H1 (cell line): ENCODE measurements at regions not wholly inside any gene's neighbourhood (a gene's known extent, or its start where the extent isn't known, plus 50 kb on each side); places are given as distances from the start of the nearest gene placed in this dataset.

ENCODE experiments used
- CTCF ChIA-PET: fragments of 300-600 bp; sonication (Branson Sonifier 250); formaldehyde crosslinking; loops from one replicate; lab custom pipeline; 2021; ENCODE audit not compliant: partially characterized antibody; lab: Charles Lee
- POLR2A ChIA-PET: fragments of 300-600 bp; sonication (Branson Sonifier 250); formaldehyde crosslinking; loops from one replicate; lab custom pipeline; 2021; ENCODE audit warnings: inconsistent platforms; ENCODE audit not compliant: partially characterized antibody; lab: Charles Lee
- DNase-seq, 2 experiments: peaks; one replicate each; pipeline versions ENCODE4 v3.0.0 to v3.0.0-alpha.2; 2010 to 2022; ENCODE audit warnings: low spot score in 2 of 2, low read depth in 1 of 2, mixed read lengths in 1 of 2
- FAIRE-seq: peaks from 2 replicates; lab custom pipeline; 2011; peaks lifted over from hg19 to GRCh38; lab: Jason Lieb, UNC
- H2AFZ ChIP-seq: 2 replicates; pipeline ENCODE4 v1.8.1; 2012; ENCODE audit warnings: low read length, inconsistent platforms
- H2AK5ac ChIP-seq: 2 replicates; pipeline ENCODE4 v1.6.1; 2013; ENCODE audit warnings: low read depth, low read length
- H2BK120ac ChIP-seq: replicated peaks from 2 replicates; pipeline ENCODE3; 2013; ENCODE audit warnings: low read depth, low read length, inconsistent platforms
- H2BK12ac ChIP-seq: 2 replicates; pipeline ENCODE4 v1.6.1; 2013; ENCODE audit warnings: low read depth, low read length
- H2BK15ac ChIP-seq: 2 replicates; pipeline ENCODE4 v1.6.1; 2013; ENCODE audit warnings: low read length
- H2BK20ac ChIP-seq: 2 replicates; pipeline ENCODE4 v1.6.1; 2013; ENCODE audit warnings: low read length
- H2BK5ac ChIP-seq: 2 replicates; pipeline ENCODE4 v1.6.1; 2013; ENCODE audit warnings: low read depth, low read length
- H3K14ac ChIP-seq: 2 replicates; pipeline ENCODE4 v1.6.1; 2013; ENCODE audit warnings: inconsistent platforms; ENCODE audit not compliant: insufficient read length
- H3K18ac ChIP-seq: 2 replicates; pipeline ENCODE4 v1.6.1; 2013; ENCODE audit warnings: low read length; ENCODE audit errors: extremely low read depth
- H3K23ac ChIP-seq: 2 replicates; pipeline ENCODE4 v1.6.1; 2013; ENCODE audit warnings: inconsistent platforms; ENCODE audit not compliant: insufficient read length
- H3K23me2 ChIP-seq: 2 replicates; pipeline ENCODE4 v1.6.1; 2013; ENCODE audit warnings: low read depth, low read length
- H3K27ac ChIP-seq: 2 replicates; pipeline ENCODE4 v1.6.1; 2011; ENCODE audit warnings: low read depth, low read length, inconsistent platforms
- H3K27me3 ChIP-seq, 4 experiments: replicated peaks in 1 of 4; 1 replicate in 1 of 4; 2 replicates in 3 of 4; pipeline versions ENCODE4 v1.6.1 to v1.8.1; 2011 to 2013; ENCODE audit warnings: low read length in 3 of 4, mild to moderate bottlenecking in 3 of 4, inconsistent platforms in 2 of 4, mixed read lengths in 2 of 4, moderate library complexity in 1 of 4; ENCODE audit not compliant: control insufficient read depth in 3 of 4, insufficient read depth in 3 of 4; ENCODE audit errors: extremely low read depth in 1 of 4
- H3K36me3 ChIP-seq, 4 experiments: 2 replicates each; pipeline versions ENCODE4 v1.6.1 to v1.8.1; 2011 to 2013; ENCODE audit warnings: mild to moderate bottlenecking in 4 of 4, low read length in 3 of 4, moderate library complexity in 2 of 4, control low read depth in 1 of 4, inconsistent platforms in 1 of 4; ENCODE audit not compliant: insufficient read depth in 4 of 4, control insufficient read depth in 2 of 4
- H3K4ac ChIP-seq: replicated peaks from 2 replicates; pipeline ENCODE3; 2013; ENCODE audit warnings: low read length, low read depth, mixed read lengths, inconsistent platforms; ENCODE audit not compliant: insufficient read length
- H3K4me1 ChIP-seq, 4 experiments: replicated peaks in 1 of 4; 1 replicate in 1 of 4; 2 replicates in 3 of 4; pipeline versions ENCODE4 v1.6.1 to v1.8.1; 2011 to 2013; ENCODE audit warnings: low read length in 3 of 4, inconsistent platforms in 2 of 4, mixed read lengths in 1 of 4; ENCODE audit not compliant: insufficient read depth in 4 of 4, control insufficient read depth in 3 of 4
- H3K4me2 ChIP-seq, 2 experiments: 2 replicates each; pipeline versions ENCODE4 v1.6.1 to v1.8.1; 2011 to 2013; ENCODE audit warnings: low read depth in 2 of 2, low read length in 2 of 2, control low read depth in 1 of 2, inconsistent platforms in 1 of 2, mild to moderate bottlenecking in 1 of 2; ENCODE audit not compliant: insufficient read depth in 1 of 2
- H3K4me3 ChIP-seq, 4 experiments: fragments of 200-600, 300-600 bp in 1 of 4; sonication (generic), shearing (Covaris generic), sonication (Bioruptor Twin) in 1 of 4; 2 replicates each; pipeline versions ENCODE4 v1.5.1 to v1.8.1; 2011 to 2016; ENCODE audit warnings: low read length in 4 of 4, low read depth in 3 of 4, control low read depth in 2 of 4, inconsistent platforms in 2 of 4, mild to moderate bottlenecking in 2 of 4, mixed read lengths in 1 of 4, moderate library complexity in 1 of 4; ENCODE audit not compliant: insufficient read depth in 2 of 4; ENCODE audit errors: extremely low read depth in 1 of 4
- H3K56ac ChIP-seq: replicated peaks from 2 replicates; pipeline ENCODE3; 2013; ENCODE audit warnings: low read depth, mild to moderate bottlenecking, mixed read lengths, low read length, inconsistent platforms; ENCODE audit not compliant: insufficient read length
- H3K79me1 ChIP-seq: 2 replicates; pipeline ENCODE4 v1.6.1; 2013; ENCODE audit warnings: low read depth, low read length, control low read depth
- H3K79me2 ChIP-seq, 2 experiments: 2 replicates each; pipeline versions ENCODE4 v1.6.1 to v1.8.1; 2012 to 2013; ENCODE audit warnings: low read length in 2 of 2, mild to moderate bottlenecking in 2 of 2, inconsistent platforms in 1 of 2; ENCODE audit not compliant: insufficient read depth in 2 of 2, control insufficient read depth in 1 of 2
- H3K9ac ChIP-seq, 4 experiments: replicated peaks in 1 of 4; 1 replicate in 1 of 4; 2 replicates in 3 of 4; pipeline versions ENCODE4 v1.6.1 to v1.8.1; 2011 to 2013; ENCODE audit warnings: low read depth in 3 of 4, low read length in 3 of 4, control low read depth in 2 of 4, mild to moderate bottlenecking in 2 of 4, moderate library complexity in 2 of 4, inconsistent platforms in 1 of 4; ENCODE audit errors: extremely low read depth in 1 of 4
- H3K9me3 ChIP-seq, 2 experiments: 2 replicates each; pipeline versions ENCODE4 v1.6.1 to v1.8.1; 2012 to 2013; ENCODE audit warnings: mild to moderate bottlenecking in 2 of 2, moderate library complexity in 2 of 2, control low read depth in 1 of 2, inconsistent platforms in 1 of 2, low read depth in 1 of 2, low read length in 1 of 2, mixed read lengths in 1 of 2; ENCODE audit not compliant: insufficient read depth in 2 of 2
- H4K20me1 ChIP-seq, 2 experiments: replicated peaks in 1 of 2; 2 replicates each; pipeline versions ENCODE3 to v1.8.1; 2011 to 2013; ENCODE audit warnings: inconsistent platforms in 2 of 2, low read length in 2 of 2, mild to moderate bottlenecking in 1 of 2; ENCODE audit not compliant: insufficient read depth in 2 of 2, control insufficient read depth in 1 of 2
- H4K5ac ChIP-seq: 2 replicates; pipeline ENCODE4 v1.6.1; 2013; ENCODE audit warnings: low read length, low read depth, mixed read lengths, inconsistent platforms; ENCODE audit not compliant: insufficient read length
- H4K8ac ChIP-seq: 2 replicates; pipeline ENCODE4 v1.8.0; 2013; ENCODE audit warnings: mild to moderate bottlenecking, moderate library complexity, low read length, inconsistent platforms; ENCODE audit not compliant: insufficient read depth; ENCODE audit errors: extremely low read depth
- H4K91ac ChIP-seq: replicated peaks from 2 replicates; pipeline ENCODE3; 2013; ENCODE audit warnings: low read length, mixed read lengths, inconsistent platforms; ENCODE audit not compliant: insufficient read length
- CHD2 ChIP-seq: IDR thresholded peaks from 2 replicates; pipeline ENCODE4 v1.6.1; 2012; ENCODE audit warnings: low read length, improper control_type of control experiment
- PHF8 ChIP-seq: fragments of 200-600 bp; sonication (generic); conservative IDR thresholded peaks from 2 replicates; pipeline ENCODE4 v1.7.1; 2012; ENCODE audit warnings: low read depth, mild to moderate bottlenecking, inconsistent platforms, low read length, moderate library complexity
- SUZ12 ChIP-seq: fragments of 200-600 bp; sonication (generic); IDR thresholded peaks from 2 replicates; pipeline ENCODE4 v1.6.1; 2012; ENCODE audit warnings: mild to moderate bottlenecking, inconsistent platforms, low read length, moderate library complexity, mixed read lengths
- TAF1 ChIP-seq: IDR thresholded peaks from 2 replicates; pipeline ENCODE4 v1.6.1; 2011; ENCODE audit warnings: mild to moderate bottlenecking, low read depth, low read length
- WGBS, 2 experiments: shearing (Covaris generic) in 1 of 2; methylation state at CpG; one replicate each; pipeline versions ENCODE4 v1.1.6 to v1.1.7; 2013 to 2015; ENCODE audit warnings: low lambda C conversion rate in 2 of 2, mixed read lengths in 2 of 2, inconsistent platforms in 1 of 2, low coverage in 1 of 2, missing lambda C conversion rate in 1 of 2; ENCODE audit not compliant: insufficient replicate concordance in 2 of 2, insufficient coverage in 1 of 2, insufficient read length in 1 of 2; ENCODE audit errors: extremely low coverage in 1 of 2, missing lambda C conversion rate in 1 of 2; 5-methylcytosine and 5-hydroxymethylcytosine counted together

- CTCF ChIA-PET: interaction anchor here (0.6 to 1.2 kb wide), 6 partner anchors 11 to 251 kb away, joined by 3 to 5 read pairs (median 4); no protein-coding TSS in a partner anchor
- no peak overlapping the region for H2AK5ac ChIP-seq
- H2BK12ac ChIP-seq: no peak overlapping the region
- no peak overlapping the region for H3K4ac ChIP-seq
- FAIRE-seq (no peak), DNase-seq (no peak)
- no peak overlapping the region for H2BK15ac ChIP-seq
- no peaks in the 10 kb centered on the region for H3K23me2 ChIP-seq
- no peak overlapping the region for H3K14ac ChIP-seq
- H3K79me1 ChIP-seq: no peaks in the 10 kb centered on the region
- peak overlapping the region; percentile 19; the same call in 1 of the 2 replicates for H4K8ac ChIP-seq
- no peak overlapping the region for H3K23ac ChIP-seq
- H2AFZ ChIP-seq: peak overlapping the region; percentile 54; the same call in 1 of the 2 replicates
- H3K79me2 ChIP-seq: no peaks in the 10 kb centered on the region
- H3K27me3 ChIP-seq: no peaks in the 10 kb centered on the region
- peak overlapping the region; percentile 28; the same call in 1 of the 2 replicates for H3K18ac ChIP-seq
- H2BK120ac ChIP-seq: no peak overlapping the region
- no peak overlapping the region for H3K27ac ChIP-seq
- 0 out of 2 replicates have a peak overlapping the region, but pooled peaks have one; percentile 21 for H2BK20ac ChIP-seq
- H3K56ac ChIP-seq: no peak overlapping the region
- no peak overlapping the region for H4K5ac ChIP-seq
- H3K9ac ChIP-seq: 0 out of 7 replicates have a peak overlapping the region, but pooled peaks of 1 of the 4 experiments have one; percentile 7
- 79% methylated on average over 13 of the region's 14 CpGs; no CpG with 5 or more reads in 1 of the 2 experiments for WGBS, 2 experiments
- H3K9me3 ChIP-seq: no peaks in the 10 kb centered on the region
- peaks cover 2 to 13% (median 6%) of the 10 kb centered on the region in 4 experiments; a peak in 5 of 7 replicates for H3K4me1 ChIP-seq
- no peak overlapping the region for H3K4me3 ChIP-seq
- POLR2A ChIA-PET: interaction anchor here (1.0 kb wide), 1 partner anchor 48 kb away, joined by 3 read pairs; no protein-coding TSS in a partner anchor
- no peak overlapping the region for H4K91ac ChIP-seq
- H4K20me1 ChIP-seq: no peaks in the 10 kb centered on the region
- no peaks in the 10 kb centered on the region for H3K36me3 ChIP-seq
- H3K4me2 ChIP-seq: no peak overlapping the region
- no peak overlapping the region for H2BK5ac ChIP-seq
- no peak for TF ChIP-seq PHF8
- no peak for TF ChIP-seq CHD2
- no peak for TF ChIP-seq TAF1
- TF ChIP-seq SUZ12: no peak
Measured at GRCh38 chr2:47243596-47244323, 67.4 kb upstream of the CALM2 start.
